ENCODE measurements at regions not wholly inside any gene's neighbourhood (a gene's known extent, or its start where the extent isn't known, plus 50 kb on each side); places are given as distances from the start of the nearest gene placed in this dataset.
"Not testable (repeated sequence)": the region's sequence is repeated elsewhere in the genome, so short reads cannot be mapped to it uniquely, and the experiment has no call there.

GRCh38 chr4:189630913-189631567, 309.6 kb upstream of the FRG1 start:
- not testable (repeated sequence) for TF ChIP-seq CTCF, POLR2A, POLR2AphosphoS5 (IDR thresholded peaks at IDR 0.05)

Data from gastroesophageal sphincter (tissue), 3 donors.